ENCODE measurements at regions not wholly inside any gene's neighbourhood (a gene's known extent, or its start where the extent isn't known, plus 50 kb on each side); places are given as distances from the start of the nearest gene placed in this dataset.

DNA sequence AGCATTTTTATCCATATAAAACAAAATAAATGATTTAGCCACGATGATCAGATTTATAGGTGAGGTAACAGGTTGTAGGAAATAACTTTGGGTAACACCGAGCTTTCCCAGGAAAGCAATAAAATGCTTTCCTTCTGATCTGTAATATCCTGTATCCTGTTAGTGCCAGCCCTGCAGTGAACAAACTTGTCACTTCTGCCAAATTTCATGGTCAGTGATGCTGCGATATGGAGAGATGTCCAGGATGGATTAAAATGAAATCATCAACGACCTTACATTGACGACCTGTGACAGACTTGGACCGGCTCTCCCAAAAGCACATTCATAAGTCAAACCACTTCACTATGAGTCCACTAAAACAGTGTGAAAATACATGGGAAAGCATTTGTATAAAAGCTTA lies 608.0 kb upstream of the NRP1 start:
- Histone ChIP-seq H2AK5ac (ENCODE audit: insufficient read length, low read length) (no peak overlapping the region), H4K20me1 (ENCODE audit: control insufficient read depth, insufficient read depth, insufficient read length) (no peaks in the 10 kb centered on the region), H2BK120ac (ENCODE audit: low read depth, low read length, poor library complexity, severe bottlenecking) (no peak overlapping the region), H2BK20ac (ENCODE audit: low read depth, low read length, poor library complexity, severe bottlenecking) (no peak overlapping the region), H3T11ph (ENCODE audit: low read length) (no peak overlapping the region), H3K4me1 (ENCODE audit: insufficient read depth, low read length) (peaks cover under 1% of the 10 kb centered on the region; the same call in 1 of the 2 replicates), H2BK12ac (ENCODE audit: insufficient read length, low read depth, low read length) (no peak overlapping the region), H3K14ac (ENCODE audit: insufficient read depth, low read length) (no peak overlapping the region), H4K8ac (replicated peaks; ENCODE audit: insufficient read length, low read depth, low read length) (no peak overlapping the region), H3K18ac (ENCODE audit: insufficient read length, low read depth, low read length) (no peak overlapping the region), H3K9me3 (ENCODE audit: control insufficient read depth, low read depth, low read length) (no peaks in the 10 kb centered on the region), H3K4ac (ENCODE audit: low read depth, low read length) (no peak overlapping the region), H3K79me2 (ENCODE audit: insufficient read depth, low read length) (no peaks in the 10 kb centered on the region), H3K56ac (ENCODE audit: insufficient read length, low read depth, low read length) (no peak overlapping the region), H3K23me2 (ENCODE audit: insufficient read length, low read depth, low read length, poor library complexity, severe bottlenecking) (no peaks in the 10 kb centered on the region), H3K4me2 (ENCODE audit: insufficient read depth, insufficient read length, low read length) (no peak overlapping the region), H3K27me3 (ENCODE audit: insufficient read depth, low read length) (no peaks in the 10 kb centered on the region), H4K91ac (ENCODE audit: insufficient read length, low read depth, low read length) (no peak overlapping the region), H2BK5ac (ENCODE audit: insufficient read length, low read length) (no peak overlapping the region), H3K23ac (ENCODE audit: insufficient read length, low read depth, low read length) (no peak overlapping the region), H3K27ac (ENCODE audit: insufficient read length, low read depth, low read length) (no peak overlapping the region), H2AFZ (ENCODE audit: low read length) (no peak overlapping the region), H4K5ac (ENCODE audit: insufficient read length, low read depth, low read length) (no peak overlapping the region), H3K9ac (ENCODE audit: extremely low read depth, insufficient read length, low read length) (no peak overlapping the region), H2BK15ac (ENCODE audit: low read depth, low read length) (no peak overlapping the region), H3K79me1 (ENCODE audit: insufficient read depth, low read depth, low read length, poor library complexity, severe bottlenecking) (no peaks in the 10 kb centered on the region)
- Mint-ChIP-seq H3K4me1 (peaks cover 14% of the 10 kb centered on the region in 2 experiments), H3K9me3 (peaks cover 11 to 17% of the 10 kb centered on the region in 2 experiments), H3K36me3 (ENCODE audit: insufficient read depth in 1 of 3, low read depth in 3 of 3) (peaks cover 9 to 15% (median 15%) of the 10 kb centered on the region in 3 experiments; a peak in 6 of 7 replicates), H3K4me3 (no peak overlapping the region), H3K27me3 (ENCODE audit: low read depth) (no peaks in the 10 kb centered on the region; the same call in 1 of the 2 replicates), H3K27ac (no peak overlapping the region)
- no peak for DNase-seq
- TF ChIP-seq, protein P1, sequence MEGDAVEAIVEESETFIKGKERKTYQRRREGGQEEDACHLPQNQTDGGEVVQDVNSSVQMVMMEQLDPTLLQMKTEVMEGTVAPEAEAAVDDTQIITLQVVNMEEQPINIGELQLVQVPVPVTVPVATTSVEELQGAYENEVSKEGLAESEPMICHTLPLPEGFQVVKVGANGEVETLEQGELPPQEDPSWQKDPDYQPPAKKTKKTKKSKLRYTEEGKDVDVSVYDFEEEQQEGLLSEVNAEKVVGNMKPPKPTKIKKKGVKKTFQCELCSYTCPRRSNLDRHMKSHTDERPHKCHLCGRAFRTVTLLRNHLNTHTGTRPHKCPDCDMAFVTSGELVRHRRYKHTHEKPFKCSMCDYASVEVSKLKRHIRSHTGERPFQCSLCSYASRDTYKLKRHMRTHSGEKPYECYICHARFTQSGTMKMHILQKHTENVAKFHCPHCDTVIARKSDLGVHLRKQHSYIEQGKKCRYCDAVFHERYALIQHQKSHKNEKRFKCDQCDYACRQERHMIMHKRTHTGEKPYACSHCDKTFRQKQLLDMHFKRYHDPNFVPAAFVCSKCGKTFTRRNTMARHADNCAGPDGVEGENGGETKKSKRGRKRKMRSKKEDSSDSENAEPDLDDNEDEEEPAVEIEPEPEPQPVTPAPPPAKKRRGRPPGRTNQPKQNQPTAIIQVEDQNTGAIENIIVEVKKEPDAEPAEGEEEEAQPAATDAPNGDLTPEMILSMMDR (conservative IDR thresholded peaks at IDR 0.05): no peak
- no CpG with 5 or more reads among the region's 6 CpGs for WGBS (ENCODE audit: extremely low coverage, insufficient read length, low lambda C conversion rate)

Measured in H9 (cell line).